ENCODE measurements at regions not wholly inside any gene's neighbourhood (a gene's known extent, or its start where the extent isn't known, plus 50 kb on each side); places are given as distances from the start of the nearest gene placed in this dataset.

- no peak for TF ChIP-seq CTCF (IDR thresholded peaks at IDR 0.05)
- TF ChIP-seq POLR2A (IDR thresholded peaks at IDR 0.05) = no peak
Measured at GRCh38 chr13:99636728-99637353, 135.6 kb downstream of the TM9SF2 start.

Measured in uterus (tissue), 2 donors.